GM21786 (cell line): ENCODE measurements at regions not wholly inside any gene's neighbourhood (a gene's known extent, or its start where the extent isn't known, plus 50 kb on each side); places are given as distances from the start of the nearest gene placed in this dataset.
A peak's percentile ranks its signal among the peaks of the same experiment; 100 is the strongest.

ENCODE experiments used
- ATAC-seq: cut with Tn5 transposase; IDR thresholded peaks from one replicate; pipeline ENCODE4 v1.9.1; 2021; ENCODE audit not compliant: unreplicated experiment

DNA sequence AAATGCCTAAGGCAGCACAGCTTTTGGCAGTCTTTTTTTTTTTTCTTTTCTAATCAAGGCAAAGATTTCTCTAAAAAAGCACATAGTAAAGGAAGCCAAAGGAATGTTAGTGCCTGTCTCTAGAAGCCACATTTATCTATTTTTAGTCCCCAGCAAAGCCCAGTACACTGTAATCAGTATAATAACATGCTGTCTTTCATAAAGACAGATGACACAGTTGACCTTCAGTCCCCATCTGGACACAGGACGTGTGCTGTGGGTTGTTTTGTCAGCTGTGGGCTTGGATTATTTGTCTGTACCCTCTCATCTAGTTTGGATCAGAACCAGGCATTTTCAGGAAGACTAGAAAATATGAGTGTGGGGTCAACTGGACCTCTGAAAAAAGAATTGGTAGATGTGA lies 110.4 kb upstream of the CTNNB1 start:
- ATAC-seq: no peak

DNA sequence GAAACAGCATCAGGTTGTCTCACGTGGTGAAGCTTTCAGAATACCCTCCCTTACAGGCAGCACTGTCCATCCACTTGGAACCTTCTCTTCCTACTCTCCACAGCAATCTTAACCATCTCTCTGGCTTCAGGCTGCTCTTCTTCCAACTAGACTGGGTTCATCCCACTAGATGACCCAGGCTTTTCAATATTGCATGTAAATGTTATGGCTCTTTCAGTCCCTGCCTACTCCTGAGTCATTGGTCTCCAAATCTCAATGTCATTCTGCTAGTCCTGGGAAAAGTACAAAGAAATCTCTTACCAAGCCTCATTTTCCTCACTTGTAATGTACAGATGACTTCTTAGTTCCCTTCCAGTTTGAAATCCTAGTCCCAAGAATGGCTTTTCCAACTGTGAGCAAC lies 109.7 kb upstream of the CTNNB1 start:
- no peak for ATAC-seq

- no peak for ATAC-seq
Observed at GRCh38 chr3:41092844-41093243, 106.5 kb upstream of the CTNNB1 start.

DNA sequence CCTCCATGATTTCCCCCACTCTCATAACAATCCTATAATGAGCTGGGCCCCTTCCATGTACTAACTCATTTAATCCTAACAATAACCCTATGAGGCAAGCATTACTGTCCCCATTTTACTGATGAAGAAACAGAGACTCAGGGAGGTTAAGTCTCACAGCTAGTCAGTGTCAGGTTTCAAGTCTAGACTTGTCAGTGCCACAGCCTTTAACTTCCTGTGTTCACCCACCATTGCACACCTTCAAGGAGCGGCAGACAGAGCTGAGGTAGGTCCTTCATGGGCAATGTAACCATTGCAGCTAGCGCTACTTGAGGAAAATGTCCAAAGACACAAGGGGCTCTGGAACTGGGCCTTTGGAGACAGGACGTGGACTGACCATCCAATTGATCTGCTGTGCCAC lies 105.8 kb upstream of the CTNNB1 start:
- no peak for ATAC-seq

GRCh38 chr3:41094351-41094750 lies 105.0 kb upstream of the CTNNB1 start:
- no peak for ATAC-seq

DNA sequence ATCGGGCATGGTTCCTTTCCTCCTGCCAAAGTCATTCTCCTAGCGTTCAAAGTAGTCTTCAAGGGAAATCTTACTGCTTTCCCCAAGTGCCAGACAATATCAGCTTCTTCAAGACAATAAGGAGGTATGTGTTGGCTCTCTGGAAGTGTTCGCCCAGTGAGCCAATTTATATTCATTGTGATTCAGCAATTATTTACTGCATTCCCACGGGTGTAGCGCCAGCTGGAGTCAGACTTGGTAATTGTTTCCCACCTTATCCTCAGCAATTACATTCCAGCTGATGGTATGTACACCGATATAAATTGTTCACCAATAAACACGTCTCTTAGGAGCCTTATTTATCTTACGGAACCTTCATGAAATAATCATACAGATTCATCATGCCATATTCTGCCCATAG lies 103.6 kb upstream of the CTNNB1 start:
- ATAC-seq: no peak

DNA sequence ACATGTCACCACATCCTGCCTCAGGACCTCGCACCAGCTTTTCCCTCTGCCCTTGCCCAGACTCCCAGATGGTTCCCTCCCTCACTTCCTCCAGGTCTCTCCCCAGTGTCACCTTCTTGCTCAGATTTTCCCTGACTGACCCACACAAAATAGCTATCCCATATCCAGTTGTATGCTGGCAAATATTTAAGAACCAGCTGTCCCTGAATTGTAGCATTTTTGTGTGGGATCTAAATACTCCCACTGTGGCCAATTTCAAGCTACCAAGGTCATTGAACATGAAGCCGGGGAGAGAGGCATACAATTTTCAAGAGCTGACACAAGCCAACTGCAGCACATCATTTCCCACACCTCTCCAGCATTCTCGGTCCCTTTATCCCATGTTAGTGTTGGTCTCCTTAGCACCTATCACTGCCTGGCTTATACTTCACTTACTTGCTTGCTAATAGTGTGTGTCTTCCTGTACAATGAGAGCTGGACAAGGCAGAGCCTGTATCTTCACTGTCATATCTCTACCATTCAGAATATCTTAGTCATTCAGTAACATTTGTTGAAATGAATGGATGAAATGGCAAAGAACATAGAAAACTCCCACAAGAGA lies 101.3 kb upstream of the CTNNB1 start:
- no peak for ATAC-seq

DNA sequence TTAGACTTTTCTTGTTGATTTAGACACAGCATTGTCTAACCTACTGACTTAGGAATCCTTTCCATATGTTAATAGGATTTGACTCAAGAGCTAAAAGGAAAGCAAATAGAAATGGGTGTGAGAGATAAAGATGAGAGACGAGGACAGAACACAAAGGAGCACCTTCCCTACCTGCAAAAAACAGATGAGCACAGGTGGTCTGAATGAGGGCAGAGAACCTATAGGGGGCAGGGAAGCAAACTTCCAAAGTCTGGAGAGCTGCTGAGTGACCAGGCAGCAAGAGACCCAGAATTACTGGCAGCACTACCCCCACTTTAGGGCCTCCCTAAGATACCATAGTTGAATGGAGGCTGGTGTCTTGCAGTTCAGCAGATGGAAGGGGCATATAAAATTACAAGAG lies 98.1 kb upstream of the CTNNB1 start:
- ATAC-seq: no peak

DNA sequence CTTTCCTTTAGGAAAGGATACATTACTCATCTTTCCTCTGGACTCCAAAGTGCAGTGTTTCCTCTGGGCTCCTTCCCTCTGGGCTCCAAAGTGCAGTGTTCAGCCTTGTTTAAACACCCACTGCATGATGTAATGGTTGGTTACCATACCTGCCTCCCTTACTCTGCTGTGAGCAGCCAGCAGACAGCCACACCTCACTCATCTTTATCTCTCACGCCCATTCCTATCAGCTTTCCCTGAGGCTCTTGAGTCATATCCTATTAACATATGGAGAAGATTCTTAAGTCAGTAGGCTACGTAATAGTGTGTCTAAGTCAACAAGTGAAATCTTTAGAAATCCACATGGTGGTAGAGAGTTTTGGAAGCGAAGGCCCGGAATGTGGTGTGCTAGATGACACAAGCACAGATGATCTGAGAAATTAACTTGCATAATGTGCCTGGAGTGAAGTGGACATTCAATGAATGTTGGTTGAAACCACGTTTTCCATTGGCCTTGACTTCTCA lies 97.2 kb upstream of the CTNNB1 start:
- no peak for ATAC-seq

- ATAC-seq: no peak
Observed at GRCh38 chr3:41102750-41103149, 96.6 kb upstream of the CTNNB1 start.

- ATAC-seq: no peak
Observed at GRCh38 chr3:41103200-41103599, 96.1 kb upstream of the CTNNB1 start.

- ATAC-seq: no peak
Observed at GRCh38 chr3:41104147-41104546, 95.2 kb upstream of the CTNNB1 start.

GRCh38 chr3:41106691-41107090 lies 92.6 kb upstream of the CTNNB1 start:
- no peak for ATAC-seq

- ATAC-seq: no peak
Observed at GRCh38 chr3:41111011-41111410, 88.3 kb upstream of the CTNNB1 start.

DNA sequence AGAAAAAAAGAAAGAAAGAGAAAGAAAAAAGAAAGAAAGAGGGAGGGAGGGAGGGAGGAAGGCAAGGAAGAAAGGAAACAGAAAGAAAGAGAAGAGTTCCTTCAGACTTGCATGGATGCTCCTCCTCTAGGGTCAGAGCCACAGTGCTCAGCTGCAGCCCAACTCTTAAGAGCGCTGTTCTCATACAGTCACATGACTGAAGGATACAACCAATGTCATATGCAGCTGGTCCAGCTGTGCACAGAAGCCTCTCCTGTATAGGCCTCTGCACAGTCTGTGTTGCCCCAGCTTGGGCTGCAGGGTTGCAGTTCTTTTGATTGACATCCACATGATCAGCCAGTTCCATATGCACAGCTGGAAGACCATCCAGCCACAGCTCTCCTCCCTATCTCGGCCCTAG lies 86.8 kb upstream of the CTNNB1 start:
- ATAC-seq: no peak

DNA sequence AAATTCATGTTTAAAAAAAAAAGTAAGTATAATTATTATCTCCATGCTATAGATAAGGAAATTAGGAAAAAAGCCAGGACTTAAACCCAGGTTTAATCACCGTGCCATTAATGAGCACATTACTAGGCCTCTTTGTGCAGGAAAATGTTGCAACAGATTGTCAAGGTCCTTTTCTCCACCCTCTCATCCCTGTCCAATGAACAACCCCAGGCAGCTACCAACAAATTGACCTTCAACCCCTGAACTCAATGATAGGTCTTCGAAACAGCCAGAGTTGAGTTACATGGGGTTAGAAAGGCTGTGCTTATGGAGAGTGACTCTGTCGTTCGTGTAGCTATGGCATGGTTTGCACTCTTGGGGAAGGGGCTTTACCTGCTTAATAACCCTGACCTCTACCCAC lies 84.2 kb upstream of the CTNNB1 start:
- ATAC-seq: no peak

DNA sequence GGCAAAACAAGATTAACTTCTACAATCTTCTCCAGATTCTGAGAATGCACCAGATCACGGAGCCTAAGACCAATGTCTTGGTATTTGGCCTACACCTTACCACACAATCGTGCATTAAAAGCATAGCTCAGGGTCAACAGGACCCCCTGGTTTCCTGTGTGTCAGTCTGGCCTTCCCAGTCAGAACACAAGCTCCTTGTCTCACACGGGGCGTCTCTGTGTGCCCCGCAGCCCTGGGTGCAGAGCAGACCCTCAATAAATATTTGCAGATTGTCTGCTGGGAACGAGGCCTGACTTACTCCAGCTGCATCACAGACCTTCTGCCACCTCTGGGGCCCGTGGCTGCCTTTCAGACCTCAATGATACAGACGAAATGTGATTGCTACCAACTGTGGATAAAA lies 82.5 kb upstream of the CTNNB1 start:
- ATAC-seq: no peak

- peak; percentile 91 for ATAC-seq
Observed at GRCh38 chr3:41117398-41117870, 81.9 kb upstream of the CTNNB1 start.

GRCh38 chr3:41118461-41119390 lies 80.6 kb upstream of the CTNNB1 start:
- no peak for ATAC-seq

DNA sequence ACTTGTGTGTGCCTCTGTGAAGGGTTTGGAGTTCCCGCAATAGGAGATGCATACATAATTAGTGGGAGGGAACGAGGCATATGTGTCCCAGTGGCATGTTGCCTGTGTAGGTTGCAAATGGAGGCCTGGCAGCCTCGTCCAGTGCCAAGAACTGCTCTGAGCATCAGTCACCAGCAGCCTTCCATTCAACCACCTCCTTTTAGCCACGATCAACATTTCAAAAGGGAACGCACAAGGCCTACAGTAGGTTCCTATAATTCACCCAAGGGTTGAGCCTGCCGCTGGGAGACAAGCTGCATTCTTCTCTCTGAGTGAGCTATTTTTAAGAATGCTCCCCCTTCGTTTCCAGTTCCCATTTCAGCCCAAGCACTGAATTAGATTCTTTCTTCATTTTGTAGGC lies 78.8 kb upstream of the CTNNB1 start:
- no peak for ATAC-seq

GRCh38 chr3:41125258-41125657 lies 74.0 kb upstream of the CTNNB1 start:
- no peak for ATAC-seq

GRCh38 chr3:41126472-41126871 lies 72.8 kb upstream of the CTNNB1 start:
- no peak for ATAC-seq
